ENCODE measurements at regions not wholly inside any gene's neighbourhood (a gene's known extent, or its start where the extent isn't known, plus 50 kb on each side); places are given as distances from the start of the nearest gene placed in this dataset.

GRCh38 chr5:142482207-142482606, 157.4 kb upstream of the SPRY4 start:
- no peak for TF ChIP-seq CTCF (conservative IDR thresholded peaks at IDR 0.05; ENCODE audit: low read depth)
- DNase-seq (ENCODE audit: low spot score), result no peak
- ChIA-PET POLR2A (ENCODE audit: low non-redundant PET) (no interaction called here), CTCF (interaction anchor here (1.0 kb wide), 1 partner anchor 10 kb away, joined by 3 read pairs; no protein-coding TSS in a partner anchor)
- H3K27ac ChIP-seq, result no peak overlapping the region

- H3K27ac ChIP-seq, result no peak overlapping the region
- ChIA-PET CTCF (interaction anchor here (1.0 kb wide), 1 partner anchor 9 kb away, joined by 3 read pairs; no protein-coding TSS in a partner anchor), POLR2A (ENCODE audit: low non-redundant PET) (no interaction called here)
- TF ChIP-seq CTCF (conservative IDR thresholded peaks at IDR 0.05; ENCODE audit: low read depth), result no peak
- DNase-seq (ENCODE audit: low spot score), result no peak
Observed at GRCh38 chr5:142481410-142481809, 156.6 kb upstream of the SPRY4 start.

GRCh38 chr5:142479854-142480519, 155.2 kb upstream of the SPRY4 start:
- ChIA-PET POLR2A (ENCODE audit: low non-redundant PET) (no interaction called here), CTCF (no interaction called here)
- H3K27ac ChIP-seq, result no peak overlapping the region
- no peak for TF ChIP-seq CTCF (conservative IDR thresholded peaks at IDR 0.05; ENCODE audit: low read depth)
- no peak for DNase-seq (ENCODE audit: low spot score)

- no peak for TF ChIP-seq CTCF (conservative IDR thresholded peaks at IDR 0.05; ENCODE audit: low read depth)
- CTCF ChIA-PET, result no interaction called here
- DNase-seq (ENCODE audit: low spot score), result no peak
- POLR2A ChIA-PET (ENCODE audit: low non-redundant PET), result no interaction called here
- H3K27ac ChIP-seq, result no peak overlapping the region
Observed at GRCh38 chr5:142479150-142479549, 154.3 kb upstream of the SPRY4 start.

- no peak for TF ChIP-seq CTCF (conservative IDR thresholded peaks at IDR 0.05; ENCODE audit: low read depth)
- no peak for DNase-seq (ENCODE audit: low spot score)
- CTCF ChIA-PET, result interaction anchor here (0.8 kb wide), 1 partner anchor 12 kb away, joined by 4 read pairs; no protein-coding TSS in a partner anchor
- POLR2A ChIA-PET (ENCODE audit: low non-redundant PET), result no interaction called here
- no peak overlapping the region for H3K27ac ChIP-seq
Observed at GRCh38 chr5:142478113-142478512, 153.3 kb upstream of the SPRY4 start.

GRCh38 chr5:142475102-142475513, 150.3 kb upstream of the SPRY4 start:
- no peak overlapping the region for H3K27ac ChIP-seq
- ChIA-PET POLR2A (ENCODE audit: low non-redundant PET) (interaction anchor here (0.5 kb wide), 1 partner anchor 110 kb away, joined by 8 read pairs; no protein-coding TSS in a partner anchor), CTCF (interaction anchor here (0.6 kb wide), 2 partner anchors 61 to 89 kb away, joined by 3 to 9 read pairs; no protein-coding TSS in a partner anchor)
- peak; percentile 25 for DNase-seq (ENCODE audit: low spot score)
- TF ChIP-seq CTCF (conservative IDR thresholded peaks at IDR 0.05; ENCODE audit: low read depth), result no peak
